Activated gamma-delta T cell treated with Interleukin-2 at 50 U/mL for 16 hours (primary cell): ENCODE measurements at regions not wholly inside any gene's neighbourhood (a gene's known extent, or its start where the extent isn't known, plus 50 kb on each side); places are given as distances from the start of the nearest gene placed in this dataset.

ENCODE experiments used
- DNase-seq: peaks from one replicate; pipeline ENCODE4 v3.0.0-alpha.2; 2020

DNA sequence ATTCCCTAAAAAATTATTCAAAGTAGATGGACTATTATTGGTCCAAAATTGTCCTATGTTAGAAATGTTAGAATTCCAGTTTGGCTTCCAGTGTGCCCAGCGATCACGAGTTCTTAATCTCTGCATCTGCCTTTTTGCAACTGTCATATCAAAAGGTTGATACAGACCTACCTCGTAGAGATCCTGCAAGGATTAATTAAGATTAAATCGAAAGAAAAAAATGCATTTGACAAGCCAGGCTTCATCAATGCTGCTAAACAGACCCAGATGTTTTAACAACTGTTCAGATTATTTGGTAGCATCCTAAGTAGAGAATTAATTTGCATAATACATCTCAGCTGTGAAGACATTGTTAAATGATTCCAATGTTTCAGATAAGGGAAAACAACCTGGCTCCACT is 336.5 kb downstream of the CRPPA start:
- DNase-seq = no peak

- no peak for DNase-seq
These were observed 337.0 kb downstream of the CRPPA start for GRCh38 chr7:16084370-16084769.

DNA sequence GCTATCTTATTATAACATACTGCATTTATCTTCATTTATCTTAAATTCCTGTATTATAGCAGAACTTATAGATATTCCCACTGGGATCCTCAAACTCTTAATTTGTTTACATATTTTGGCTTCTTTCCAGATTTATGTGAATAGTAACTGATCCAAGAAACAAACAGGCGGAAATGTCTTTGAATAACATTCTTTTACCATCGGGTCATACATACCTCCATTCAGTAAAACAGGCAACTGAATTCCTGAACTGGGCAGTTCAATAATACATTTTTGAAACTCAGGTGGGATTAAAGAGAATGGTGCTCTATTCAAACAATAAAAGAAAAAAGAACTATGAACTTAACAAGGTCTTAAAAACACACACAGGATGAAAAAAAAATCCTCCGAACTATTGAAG is 337.4 kb downstream of the CRPPA start:
- DNase-seq = no peak

DNA sequence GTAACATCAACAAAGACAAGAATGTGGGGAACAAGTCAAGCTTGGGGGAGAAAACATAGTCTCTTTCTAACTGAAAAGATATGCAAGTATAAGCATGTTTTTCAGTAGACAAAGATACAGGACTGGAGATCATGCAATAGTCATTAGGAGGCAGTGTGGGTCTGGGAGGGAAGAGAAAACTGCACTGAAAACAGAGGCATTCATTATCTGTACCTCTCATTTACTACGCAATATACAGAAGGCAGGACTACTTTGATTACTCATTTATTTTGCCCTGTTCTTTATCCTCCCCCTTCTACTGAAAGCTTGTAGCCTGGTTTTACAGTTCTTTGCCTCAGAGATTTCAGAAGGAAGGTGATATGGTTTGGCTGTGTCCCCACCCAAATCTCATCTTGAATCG is 341.2 kb downstream of the CRPPA start:
- no peak for DNase-seq

DNA sequence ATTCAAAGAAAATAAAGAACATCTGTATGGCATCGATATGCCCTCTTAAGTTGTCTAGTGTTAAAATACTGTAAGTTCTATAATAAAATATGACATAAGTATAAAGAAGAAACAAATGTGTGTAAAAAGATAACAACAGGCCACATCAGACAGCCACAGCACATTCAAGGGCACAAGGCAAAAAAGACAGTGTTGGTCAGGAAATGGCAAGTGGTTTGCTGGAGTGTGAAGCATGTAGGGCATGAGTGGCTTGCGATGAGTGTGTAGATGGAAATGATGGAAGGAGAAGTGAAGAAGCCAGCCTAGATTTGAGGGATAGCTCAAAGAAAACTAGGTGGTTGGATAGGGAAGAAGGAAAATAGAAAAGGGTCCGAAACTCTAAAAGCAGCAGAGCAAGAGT is 341.6 kb downstream of the CRPPA start:
- no peak for DNase-seq

- no peak for DNase-seq
These were observed 343.0 kb downstream of the CRPPA start for GRCh38 chr7:16078076-16078952.

DNA sequence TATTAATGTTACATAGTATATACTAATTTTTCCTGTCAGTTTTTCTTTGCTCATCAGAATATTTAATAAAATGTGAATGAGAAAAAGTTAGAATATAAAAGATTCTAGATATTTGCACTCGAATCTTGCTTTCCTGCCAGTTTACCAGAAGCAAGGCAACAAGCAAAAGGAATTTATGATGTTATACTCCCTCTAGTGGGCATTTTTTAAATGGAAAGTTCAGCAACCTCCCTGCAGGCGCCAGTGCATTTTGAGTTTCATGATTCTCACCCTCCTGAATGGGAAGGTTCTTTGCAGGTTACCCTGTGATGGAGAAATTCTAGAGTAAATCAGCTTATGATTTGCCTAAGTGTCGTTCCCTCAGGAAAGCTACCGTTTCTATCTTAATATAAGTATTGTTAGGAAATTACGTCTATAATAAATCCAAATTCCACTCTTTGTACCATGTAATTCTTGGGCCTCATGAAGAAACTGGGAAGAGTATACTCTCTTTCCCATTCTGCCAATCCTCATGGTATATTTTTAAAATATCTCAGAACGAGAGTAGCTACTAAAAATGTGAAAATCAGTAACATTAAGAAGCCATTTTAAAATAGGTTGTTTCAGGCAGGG is 350.0 kb downstream of the CRPPA start:
- no peak for DNase-seq

GRCh38 chr7:16070806-16071205 is 350.5 kb downstream of the CRPPA start:
- DNase-seq = no peak

- DNase-seq = no peak
These were observed 351.3 kb downstream of the CRPPA start for GRCh38 chr7:16069998-16070397.

DNA sequence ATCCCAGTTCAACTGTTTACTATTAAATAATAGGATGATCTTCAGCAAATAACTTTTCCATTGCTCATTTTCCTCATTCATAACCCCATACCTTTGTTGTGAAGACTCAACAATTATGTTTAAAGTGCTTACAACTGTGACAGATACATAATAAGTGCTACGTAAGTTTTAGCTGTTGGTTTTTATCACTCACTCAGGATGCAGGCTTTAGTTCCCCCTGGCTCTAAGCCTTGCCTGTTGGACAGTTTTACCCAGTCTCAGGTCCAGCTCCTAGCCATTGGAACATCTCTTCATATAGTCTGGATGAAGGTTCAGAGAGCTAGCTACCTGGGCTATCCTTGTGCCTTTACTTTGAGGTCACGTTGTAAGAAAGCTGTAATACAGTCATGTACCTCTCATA is 353.2 kb downstream of the CRPPA start:
- DNase-seq = no peak

DNA sequence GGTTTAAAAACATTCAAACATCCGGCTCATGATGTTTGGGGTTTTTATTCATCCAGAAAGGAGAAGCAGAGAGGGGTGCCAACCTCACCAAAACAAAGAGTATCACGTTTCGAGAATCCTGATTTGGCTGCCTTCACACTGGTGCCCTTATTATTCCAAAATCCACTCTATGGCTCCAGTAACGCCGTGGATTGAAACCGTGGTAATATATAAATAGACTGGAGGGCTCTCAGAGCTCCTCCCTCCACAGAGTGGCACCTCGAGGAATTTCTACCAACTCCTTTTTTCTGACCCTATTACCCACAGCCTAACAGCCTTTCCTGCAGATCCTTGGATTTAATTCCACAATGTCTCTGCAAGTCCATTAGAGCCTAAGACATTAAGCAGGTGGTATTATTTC is 353.6 kb downstream of the CRPPA start:
- DNase-seq = no peak

GRCh38 chr7:16066805-16067459 is 354.4 kb downstream of the CRPPA start:
- no peak for DNase-seq

GRCh38 chr7:16065939-16066338 is 355.4 kb downstream of the CRPPA start:
- DNase-seq = no peak

- DNase-seq = no peak
These were observed 357.3 kb downstream of the CRPPA start for GRCh38 chr7:16063716-16064675.

GRCh38 chr7:16063221-16063620 is 358.1 kb downstream of the CRPPA start:
- DNase-seq = no peak

DNA sequence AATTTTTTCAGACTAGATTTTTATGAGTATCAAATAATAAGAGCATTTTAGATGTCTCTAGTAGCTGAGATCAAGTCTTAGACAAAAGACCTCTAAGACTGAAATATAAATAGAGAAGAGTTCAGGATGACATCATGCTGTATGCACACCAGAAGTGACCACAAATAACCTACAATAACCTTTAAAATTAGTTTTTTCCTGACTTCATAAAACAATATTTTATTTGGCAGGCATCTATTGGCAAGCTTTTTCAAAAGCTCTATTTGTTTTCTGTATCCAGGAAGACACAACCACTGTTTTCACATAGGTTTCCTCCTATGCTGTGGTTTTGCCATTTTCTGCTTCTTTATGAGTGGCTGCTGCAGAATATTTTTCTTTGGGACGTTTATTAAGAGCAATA is 359.1 kb downstream of the CRPPA start:
- no peak for DNase-seq

GRCh38 chr7:16061630-16062029 is 359.7 kb downstream of the CRPPA start:
- DNase-seq = no peak

DNA sequence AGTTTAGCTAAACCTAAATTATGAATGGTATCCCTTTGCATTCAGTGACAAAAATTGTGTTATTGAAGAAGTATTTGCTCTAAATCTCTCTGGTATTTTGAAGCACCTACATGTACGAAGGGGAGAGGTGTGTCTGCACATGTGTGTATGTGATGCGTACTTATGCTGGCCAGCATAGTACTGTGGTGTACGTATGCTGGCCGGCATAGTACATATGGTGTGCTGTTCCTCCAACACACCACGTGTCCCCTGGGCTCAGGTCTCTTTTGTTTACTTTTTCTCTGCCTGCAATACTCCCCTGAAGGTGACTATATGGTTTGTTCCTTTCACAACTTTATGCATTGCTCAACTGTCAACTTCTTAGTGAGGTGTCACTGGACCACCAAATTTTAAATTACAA is 360.3 kb downstream of the CRPPA start:
- DNase-seq = no peak

GRCh38 chr7:16060502-16060901 is 360.8 kb downstream of the CRPPA start:
- DNase-seq = no peak

DNA sequence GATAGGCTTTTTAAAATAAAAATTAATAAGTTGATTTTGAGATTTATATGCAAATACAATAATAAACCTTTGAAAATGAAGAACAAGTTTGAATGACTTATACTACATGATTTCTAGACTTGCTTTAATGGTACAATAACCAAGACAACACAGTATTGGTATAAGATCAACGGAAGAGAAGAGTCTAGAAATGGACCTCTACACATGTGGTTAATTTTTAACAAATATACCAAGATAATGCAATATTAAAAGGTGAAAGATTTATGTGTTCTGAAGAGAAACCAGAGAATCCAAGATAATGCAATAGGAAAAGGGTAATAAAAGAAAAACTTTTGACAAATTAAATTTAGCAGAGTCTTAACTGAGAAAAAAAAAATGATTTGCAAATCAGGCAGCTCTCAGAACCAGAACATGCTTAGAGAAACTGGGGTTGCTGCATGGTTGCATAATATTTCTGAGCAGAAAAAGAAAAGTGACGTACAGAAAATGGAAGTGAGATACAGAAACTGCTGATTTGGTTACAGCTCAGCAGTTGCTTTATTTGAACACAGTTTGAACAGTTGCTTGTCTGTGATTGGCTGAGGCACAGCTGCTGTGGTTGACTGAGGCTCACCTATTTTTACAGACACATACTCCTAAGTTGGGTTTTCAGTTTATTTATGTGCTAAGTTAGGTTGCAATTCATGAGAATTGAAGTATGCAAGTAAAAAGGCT is 365.9 kb downstream of the CRPPA start:
- DNase-seq = no peak

GRCh38 chr7:16051561-16052255 is 365.2 kb upstream of the MEOX2 start:
- no peak for DNase-seq

DNA sequence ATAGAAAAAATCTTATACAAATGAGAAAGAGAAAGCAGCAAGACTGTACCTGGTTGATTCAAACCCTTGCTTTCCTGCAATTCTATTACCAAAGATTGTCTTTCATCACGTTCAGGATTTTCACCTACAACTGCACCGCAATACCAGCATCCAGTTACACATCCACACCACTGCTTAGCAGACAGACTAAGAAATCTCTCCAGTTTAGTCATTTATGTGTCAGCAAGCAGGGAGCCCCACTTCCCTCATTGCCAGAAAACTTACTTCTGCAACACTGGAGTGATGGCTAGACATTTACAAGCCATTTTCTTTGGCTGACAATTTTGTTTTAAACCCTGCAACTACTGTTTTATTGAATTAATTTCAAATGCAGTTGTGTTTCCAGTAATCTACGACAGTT is 359.6 kb upstream of the MEOX2 start:
- no peak for DNase-seq
